H9 (cell line): ENCODE measurements at regions not wholly inside any gene's neighbourhood (a gene's known extent, or its start where the extent isn't known, plus 50 kb on each side); places are given as distances from the start of the nearest gene placed in this dataset.

Source experiments
- DNase-seq: peaks from one replicate; pipeline ENCODE4 v3.0.0-alpha.2; 2017
- H2AFZ ChIP-seq: one replicate; pipeline ENCODE4 v1.6.1; 2013; ENCODE audit warnings: mild to moderate bottlenecking, low read length, control low read depth, moderate library complexity
- H2AK5ac ChIP-seq: 2 replicates; pipeline ENCODE4 v1.6.1; 2013; ENCODE audit warnings: low read length, control low read depth, mixed read lengths; ENCODE audit not compliant: insufficient read length
- H2BK120ac ChIP-seq: one replicate; pipeline ENCODE4 v1.6.1; 2013; ENCODE audit warnings: low read depth, mild to moderate bottlenecking, low read length, control low read depth, inconsistent platforms; ENCODE audit not compliant: poor library complexity, severe bottlenecking
- H2BK12ac ChIP-seq: 2 replicates; pipeline ENCODE4 v1.6.1; 2013; ENCODE audit warnings: low read length, control low read depth, mixed read lengths, low read depth; ENCODE audit not compliant: insufficient read length
- H2BK15ac ChIP-seq: 2 replicates; pipeline ENCODE4 v1.6.1; 2013; ENCODE audit warnings: low read depth, low read length, control low read depth
- H2BK20ac ChIP-seq: one replicate; pipeline ENCODE4 v1.6.1; 2013; ENCODE audit warnings: low read depth, mild to moderate bottlenecking, low read length, control low read depth, inconsistent platforms; ENCODE audit not compliant: poor library complexity, severe bottlenecking
- H2BK5ac ChIP-seq: 2 replicates; pipeline ENCODE4 v1.6.1; 2013; ENCODE audit warnings: low read length, control low read depth, mixed read lengths; ENCODE audit not compliant: insufficient read length
- H3K14ac ChIP-seq: 2 replicates; pipeline ENCODE4 v1.6.1; 2013; ENCODE audit warnings: low read length, control low read depth; ENCODE audit not compliant: insufficient read depth
- H3K18ac ChIP-seq: 2 replicates; pipeline ENCODE4 v1.6.1; 2013; ENCODE audit warnings: low read depth, mild to moderate bottlenecking, mixed read lengths, low read length, control low read depth; ENCODE audit not compliant: insufficient read length
- H3K23ac ChIP-seq: 2 replicates; pipeline ENCODE4 v1.6.1; 2013; ENCODE audit warnings: low read length, control low read depth, mixed read lengths, low read depth; ENCODE audit not compliant: insufficient read length
- H3K23me2 ChIP-seq: 2 replicates; pipeline ENCODE4 v1.6.1; 2013; ENCODE audit warnings: low read depth, mild to moderate bottlenecking, mixed read lengths, low read length, control low read depth; ENCODE audit not compliant: insufficient read length, poor library complexity, severe bottlenecking
- H3K27ac ChIP-seq: 2 replicates; pipeline ENCODE4 v1.5.1; 2013; ENCODE audit warnings: low read length, control low read depth, mixed read lengths, low read depth; ENCODE audit not compliant: insufficient read length
- H3K27me3 ChIP-seq: 2 replicates; pipeline ENCODE4 v1.6.1; 2013; ENCODE audit warnings: low read length, control low read depth, inconsistent platforms; ENCODE audit not compliant: insufficient read depth
- H3K4ac ChIP-seq: 2 replicates; pipeline ENCODE4 v1.6.1; 2013; ENCODE audit warnings: low read depth, mild to moderate bottlenecking, control low read depth, inconsistent platforms, low read length, moderate library complexity
- H3K4me1 ChIP-seq: 2 replicates; pipeline ENCODE4 v1.6.1; 2013; ENCODE audit warnings: low read length, control low read depth, inconsistent platforms; ENCODE audit not compliant: insufficient read depth
- H3K4me2 ChIP-seq: 2 replicates; pipeline ENCODE4 v1.6.1; 2013; ENCODE audit warnings: low read length, control low read depth, mixed read lengths; ENCODE audit not compliant: insufficient read length, insufficient read depth
- H3K56ac ChIP-seq: 2 replicates; pipeline ENCODE4 v1.6.1; 2013; ENCODE audit warnings: low read depth, mild to moderate bottlenecking, mixed read lengths, low read length, control low read depth; ENCODE audit not compliant: insufficient read length
- H3K79me1 ChIP-seq: 2 replicates; pipeline ENCODE4 v1.6.1; 2013; ENCODE audit warnings: low read depth, mild to moderate bottlenecking, moderate library complexity, low read length, control low read depth, inconsistent platforms; ENCODE audit not compliant: insufficient read depth, poor library complexity, severe bottlenecking
- H3K79me2 ChIP-seq: 2 replicates; pipeline ENCODE4 v1.6.1; 2013; ENCODE audit warnings: low read length, control low read depth, inconsistent platforms; ENCODE audit not compliant: insufficient read depth
- H3K9ac ChIP-seq: 2 replicates; pipeline ENCODE4 v1.6.1; 2013; ENCODE audit warnings: low read length, control low read depth, mixed read lengths; ENCODE audit not compliant: insufficient read length; ENCODE audit errors: extremely low read depth
- H3K9me3 ChIP-seq: one replicate; pipeline ENCODE4 v1.6.1; 2013; ENCODE audit warnings: low read depth, low read length, inconsistent platforms; ENCODE audit not compliant: control insufficient read depth
- H3T11ph ChIP-seq: one replicate; pipeline ENCODE4 v1.6.1; 2013; ENCODE audit warnings: mild to moderate bottlenecking, low read length, control low read depth, inconsistent platforms
- H4K20me1 ChIP-seq: one replicate; pipeline ENCODE4 v1.6.1; 2013; ENCODE audit not compliant: control insufficient read depth, insufficient read length, insufficient read depth
- H4K5ac ChIP-seq: 2 replicates; pipeline ENCODE4 v1.6.1; 2013; ENCODE audit warnings: low read depth, mild to moderate bottlenecking, mixed read lengths, low read length, control low read depth; ENCODE audit not compliant: insufficient read length
- H4K8ac ChIP-seq: replicated peaks from 2 replicates; pipeline ENCODE4 v1.6.1; 2013; ENCODE audit warnings: low read length, control low read depth, mixed read lengths, low read depth; ENCODE audit not compliant: insufficient read length
- H4K91ac ChIP-seq: 2 replicates; pipeline ENCODE4 v1.6.1; 2013; ENCODE audit warnings: low read depth, mild to moderate bottlenecking, moderate library complexity, mixed read lengths, low read length, control low read depth; ENCODE audit not compliant: insufficient read length
- H3K27ac Mint-ChIP-seq, 3 experiments: 2 replicates in 2 of 3; 3 replicates in 1 of 3; pipeline ENCODE4 v1.8.0; 2020 to 2021; ENCODE audit warnings: mixed read lengths in 3 of 3, mild to moderate bottlenecking in 1 of 3, moderate library complexity in 1 of 3
- H3K27me3 Mint-ChIP-seq: 2 replicates; pipeline ENCODE4 v1.8.0; 2021; ENCODE audit warnings: low read depth, mild to moderate bottlenecking, moderate library complexity, mixed read lengths
- H3K36me3 Mint-ChIP-seq, 3 experiments: 2 replicates in 2 of 3; 3 replicates in 1 of 3; pipeline ENCODE4 v1.8.0; 2020 to 2021; ENCODE audit warnings: low read depth in 3 of 3, mixed read lengths in 3 of 3; ENCODE audit not compliant: insufficient read depth in 1 of 3
- H3K4me1 Mint-ChIP-seq, 2 experiments: 2 replicates each; pipeline ENCODE4 v1.8.0; 2020; ENCODE audit warnings: mixed read lengths in 2 of 2
- H3K4me3 Mint-ChIP-seq, 2 experiments: 2 replicates in 1 of 2; 3 replicates in 1 of 2; pipeline ENCODE4 v1.8.0; 2020 to 2021; ENCODE audit warnings: mild to moderate bottlenecking in 2 of 2, mixed read lengths in 2 of 2, moderate library complexity in 1 of 2
- H3K9me3 Mint-ChIP-seq, 2 experiments: 2 replicates in 1 of 2; 3 replicates in 1 of 2; pipeline ENCODE4 v1.8.0; 2020; ENCODE audit warnings: mild to moderate bottlenecking in 2 of 2, mixed read lengths in 2 of 2, moderate library complexity in 1 of 2
- WGBS: extraction: QIAGEN DNeasy Blood & Tissue Kit; methylation state at CpG from one replicate; pipeline ENCODE4 v1.1.7; 2013; ENCODE audit warnings: missing lambda C conversion rate, low lambda C conversion rate, mixed read lengths; ENCODE audit not compliant: insufficient read length; ENCODE audit errors: extremely low coverage; 5-methylcytosine and 5-hydroxymethylcytosine counted together
- TF ChIP-seq, protein P1 (sequence below): fragments of 200-600 bp; sonication (generic); conservative IDR thresholded peaks from 3 replicates; pipeline ENCODE4 v1.8.0; 2021; ENCODE audit warnings: antibody characterized with exemption, mild to moderate bottlenecking

DNA sequence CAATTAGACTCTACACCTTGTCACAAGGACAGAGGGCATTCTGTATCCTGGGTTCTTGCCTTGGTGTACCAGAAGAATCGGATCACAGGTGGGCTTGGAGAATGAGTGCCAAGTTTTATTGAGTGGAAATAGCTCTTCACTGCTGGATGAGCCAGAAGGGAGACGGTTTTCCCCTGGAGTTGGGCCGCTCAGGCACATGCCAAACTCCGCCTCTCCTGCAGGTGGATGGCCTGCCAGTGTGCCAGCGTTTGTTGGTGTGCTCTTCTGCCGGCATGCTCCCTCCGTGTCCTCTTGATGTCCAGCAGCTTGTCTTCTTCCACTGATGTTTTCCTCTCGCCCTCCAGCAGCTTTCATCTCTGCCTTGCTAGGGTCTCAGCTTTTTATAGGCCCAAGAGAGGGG lies 115.5 kb upstream of the RAB27B start:
- no peak overlapping the region for H2AK5ac ChIP-seq
- no peak overlapping the region for H3K4ac ChIP-seq
- H3K27me3 Mint-ChIP-seq: no peaks in the 10 kb centered on the region
- H3K9me3 ChIP-seq: no peaks in the 10 kb centered on the region
- no peaks in the 10 kb centered on the region for H3K23me2 ChIP-seq
- no peak overlapping the region for H2BK12ac ChIP-seq
- no peak overlapping the region for H3K27ac Mint-ChIP-seq
- H4K91ac ChIP-seq: no peak overlapping the region
- no peak overlapping the region for H3K56ac ChIP-seq
- no peak overlapping the region for H2BK20ac ChIP-seq
- no peak overlapping the region for H4K5ac ChIP-seq
- TF ChIP-seq, protein P1, sequence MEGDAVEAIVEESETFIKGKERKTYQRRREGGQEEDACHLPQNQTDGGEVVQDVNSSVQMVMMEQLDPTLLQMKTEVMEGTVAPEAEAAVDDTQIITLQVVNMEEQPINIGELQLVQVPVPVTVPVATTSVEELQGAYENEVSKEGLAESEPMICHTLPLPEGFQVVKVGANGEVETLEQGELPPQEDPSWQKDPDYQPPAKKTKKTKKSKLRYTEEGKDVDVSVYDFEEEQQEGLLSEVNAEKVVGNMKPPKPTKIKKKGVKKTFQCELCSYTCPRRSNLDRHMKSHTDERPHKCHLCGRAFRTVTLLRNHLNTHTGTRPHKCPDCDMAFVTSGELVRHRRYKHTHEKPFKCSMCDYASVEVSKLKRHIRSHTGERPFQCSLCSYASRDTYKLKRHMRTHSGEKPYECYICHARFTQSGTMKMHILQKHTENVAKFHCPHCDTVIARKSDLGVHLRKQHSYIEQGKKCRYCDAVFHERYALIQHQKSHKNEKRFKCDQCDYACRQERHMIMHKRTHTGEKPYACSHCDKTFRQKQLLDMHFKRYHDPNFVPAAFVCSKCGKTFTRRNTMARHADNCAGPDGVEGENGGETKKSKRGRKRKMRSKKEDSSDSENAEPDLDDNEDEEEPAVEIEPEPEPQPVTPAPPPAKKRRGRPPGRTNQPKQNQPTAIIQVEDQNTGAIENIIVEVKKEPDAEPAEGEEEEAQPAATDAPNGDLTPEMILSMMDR: no peak
- H3K79me1 ChIP-seq: no peaks in the 10 kb centered on the region
- H3K79me2 ChIP-seq: no peaks in the 10 kb centered on the region
- H2AFZ ChIP-seq: no peak overlapping the region
- H4K20me1 ChIP-seq: no peaks in the 10 kb centered on the region
- H3K9me3 Mint-ChIP-seq: no peaks in the 10 kb centered on the region
- no peak overlapping the region for H3K14ac ChIP-seq
- H2BK5ac ChIP-seq: no peak overlapping the region
- H2BK15ac ChIP-seq: no peak overlapping the region
- no peak overlapping the region for H3K4me2 ChIP-seq
- H3K23ac ChIP-seq: no peak overlapping the region
- H3K36me3 Mint-ChIP-seq: no peaks in the 10 kb centered on the region
- H3K4me1 Mint-ChIP-seq: peaks cover 2 to 3% of the 10 kb centered on the region in 2 experiments; a peak in 1 of 4 replicates
- H3T11ph ChIP-seq: no peak overlapping the region
- no peaks in the 10 kb centered on the region for H3K4me1 ChIP-seq
- WGBS: no CpG with 5 or more reads among the region's 8 CpGs
- H3K4me3 Mint-ChIP-seq: no peak overlapping the region
- no peaks in the 10 kb centered on the region for H3K27me3 ChIP-seq
- DNase-seq: no peak
- no peak overlapping the region for H3K18ac ChIP-seq
- H3K27ac ChIP-seq: no peak overlapping the region
- no peak overlapping the region for H4K8ac ChIP-seq
- H2BK120ac ChIP-seq: no peak overlapping the region
- no peak overlapping the region for H3K9ac ChIP-seq
